ENCODE measurements at regions not wholly inside any gene's neighbourhood (a gene's known extent, or its start where the extent isn't known, plus 50 kb on each side); places are given as distances from the start of the nearest gene placed in this dataset.

GRCh38 chr5:25500635-25501034 is 855.9 kb upstream of the CDH10 start:
- Mint-ChIP-seq H3K36me3 (ENCODE audit: unreplicated experiment) (no peaks in the 10 kb centered on the region), H3K27ac (ENCODE audit: unreplicated experiment) (no peak overlapping the region), H3K4me3 (ENCODE audit: unreplicated experiment) (no peak overlapping the region), H3K4me1 (ENCODE audit: unreplicated experiment) (no peaks in the 10 kb centered on the region), H3K27me3 (ENCODE audit: unreplicated experiment) (no peaks in the 10 kb centered on the region), H3K9me3 (ENCODE audit: unreplicated experiment) (peaks cover 9% of the 10 kb centered on the region)
- no peak for TF ChIP-seq CTCF (IDR thresholded peaks at IDR 0.05)
- DNase-seq (ENCODE audit: extremely low spot score, unreplicated experiment): no peak

GRCh38 chr5:25489834-25490538 is 845.2 kb upstream of the CDH10 start:
- Mint-ChIP-seq H3K4me3 (ENCODE audit: unreplicated experiment) (no peak overlapping the region), H3K27me3 (ENCODE audit: unreplicated experiment) (no peaks in the 10 kb centered on the region), H3K36me3 (ENCODE audit: unreplicated experiment) (no peaks in the 10 kb centered on the region), H3K27ac (ENCODE audit: unreplicated experiment) (no peak overlapping the region), H3K4me1 (ENCODE audit: unreplicated experiment) (no peaks in the 10 kb centered on the region), H3K9me3 (ENCODE audit: unreplicated experiment) (peaks cover 13% of the 10 kb centered on the region)
- no peak for DNase-seq (ENCODE audit: extremely low spot score, unreplicated experiment)
- TF ChIP-seq CTCF (IDR thresholded peaks at IDR 0.05): no peak

GRCh38 chr5:25488119-25488518 is 843.3 kb upstream of the CDH10 start:
- Mint-ChIP-seq H3K27ac (ENCODE audit: unreplicated experiment) (no peak overlapping the region), H3K36me3 (ENCODE audit: unreplicated experiment) (no peaks in the 10 kb centered on the region), H3K4me1 (ENCODE audit: unreplicated experiment) (no peaks in the 10 kb centered on the region), H3K4me3 (ENCODE audit: unreplicated experiment) (no peak overlapping the region), H3K9me3 (ENCODE audit: unreplicated experiment) (peaks cover 16% of the 10 kb centered on the region), H3K27me3 (ENCODE audit: unreplicated experiment) (no peaks in the 10 kb centered on the region)
- no peak for DNase-seq (ENCODE audit: extremely low spot score, unreplicated experiment)
- no peak for TF ChIP-seq CTCF (IDR thresholded peaks at IDR 0.05)

- no peaks in the 10 kb centered on the region for H3K4me1 Mint-ChIP-seq (ENCODE audit: unreplicated experiment)
- no peak for TF ChIP-seq CTCF (IDR thresholded peaks at IDR 0.05)
Measured at GRCh38 chr5:25484391-25484790, 839.6 kb upstream of the CDH10 start.

GRCh38 chr5:25481463-25481862 is 836.7 kb upstream of the CDH10 start:
- Mint-ChIP-seq H3K27ac (ENCODE audit: unreplicated experiment) (no peak overlapping the region), H3K4me3 (ENCODE audit: unreplicated experiment) (no peak overlapping the region), H3K27me3 (ENCODE audit: unreplicated experiment) (no peaks in the 10 kb centered on the region), H3K4me1 (ENCODE audit: unreplicated experiment) (no peaks in the 10 kb centered on the region), H3K36me3 (ENCODE audit: unreplicated experiment) (no peaks in the 10 kb centered on the region), H3K9me3 (ENCODE audit: unreplicated experiment) (peaks cover 7% of the 10 kb centered on the region)
- TF ChIP-seq CTCF (IDR thresholded peaks at IDR 0.05): no peak
- no peak for DNase-seq (ENCODE audit: extremely low spot score, unreplicated experiment)

More at GRCh38 chr5:25484391-25484790, 839.6 kb upstream of the CDH10 start:
- Mint-ChIP-seq H3K36me3 (ENCODE audit: unreplicated experiment) (no peaks in the 10 kb centered on the region), H3K4me3 (ENCODE audit: unreplicated experiment) (no peak overlapping the region), H3K27me3 (ENCODE audit: unreplicated experiment) (no peaks in the 10 kb centered on the region), H3K27ac (ENCODE audit: unreplicated experiment) (no peak overlapping the region), H3K9me3 (ENCODE audit: unreplicated experiment) (peaks cover 16% of the 10 kb centered on the region)
- no peak for DNase-seq (ENCODE audit: extremely low spot score, unreplicated experiment)

All from osteocyte (in vitro differentiated cells).